Natural killer cell (primary cell): ENCODE measurements at regions not wholly inside any gene's neighbourhood (a gene's known extent, or its start where the extent isn't known, plus 50 kb on each side); places are given as distances from the start of the nearest gene placed in this dataset.

Experiments used
- ATAC-seq, 3 donors: fragments of 150-1000 bp in 2 of 3; fragments of 200-7000 bp in 1 of 3; cut with Tn5 transposase; 1 replicate in 1 of 3; 2 replicates in 2 of 3; pipeline ENCODE4 v1.10.0; 2021; ENCODE audit warnings: mild to moderate bottlenecking in 2 of 3, moderate library complexity in 2 of 3
- DNase-seq, 2 donors: peaks; one replicate each; pipeline versions ENCODE4 v3.0.0 to v3.0.0-alpha.2; 2013 to 2021; ENCODE audit warnings: mixed read lengths in 1 of 2
- H3K27ac ChIP-seq: one replicate; pipeline ENCODE4 v1.5.1; 2013; ENCODE audit warnings: mild to moderate bottlenecking, low read length
- H3K27me3 ChIP-seq: one replicate; pipeline ENCODE4 v1.6.1; 2013; ENCODE audit warnings: low read length; ENCODE audit not compliant: control insufficient read depth, insufficient read depth
- H3K36me3 ChIP-seq: one replicate; pipeline ENCODE4 v1.6.1; 2013; ENCODE audit warnings: low read length; ENCODE audit not compliant: control insufficient read depth, insufficient read depth
- H3K4me1 ChIP-seq: one replicate; pipeline ENCODE4 v1.6.1; 2013; ENCODE audit warnings: low read length; ENCODE audit not compliant: control insufficient read depth, insufficient read depth
- H3K4me3 ChIP-seq: one replicate; pipeline ENCODE4 v1.5.1; 2013; ENCODE audit warnings: low read length
- H3K9me3 ChIP-seq: one replicate; pipeline ENCODE4 v1.6.1; 2013; ENCODE audit warnings: low read length; ENCODE audit not compliant: control insufficient read depth, insufficient read depth
- H3K27ac Mint-ChIP-seq, 2 donors: one replicate each; pipeline ENCODE4 v1.8.0; 2022; ENCODE audit warnings: mild to moderate bottlenecking in 2 of 2, mixed read lengths in 2 of 2, moderate library complexity in 1 of 2
- H3K27me3 Mint-ChIP-seq, 2 donors: one replicate each; pipeline ENCODE4 v1.8.0; 2022; ENCODE audit warnings: low read depth in 2 of 2, mixed read lengths in 2 of 2
- H3K36me3 Mint-ChIP-seq: one replicate; pipeline ENCODE4 v1.8.0; 2022; ENCODE audit warnings: mixed read lengths
- H3K4me1 Mint-ChIP-seq, 2 donors: one replicate each; pipeline ENCODE4 v1.8.0; 2022; ENCODE audit warnings: mixed read lengths in 2 of 2
- H3K4me3 Mint-ChIP-seq: one replicate; pipeline ENCODE4 v1.8.0; 2022; ENCODE audit warnings: mild to moderate bottlenecking, moderate library complexity, mixed read lengths
- H3K9me3 Mint-ChIP-seq, 2 donors: one replicate each; pipeline ENCODE4 v1.8.0; 2022; ENCODE audit warnings: mixed read lengths in 2 of 2
- CTCF ChIP-seq: fragments of 200-600 bp; IDR thresholded peaks from one replicate; pipeline ENCODE4 v1.8.0; 2022; ENCODE audit warnings: antibody characterized with exemption
- WGBS: methylation state at CpG from one replicate; pipeline ENCODE4 v1.1.7; 2013; ENCODE audit warnings: missing lambda C conversion rate; ENCODE audit not compliant: insufficient coverage; 5-methylcytosine and 5-hydroxymethylcytosine counted together
- intact Hi-C: fragments of 100-400 bp; cut with micrococcal nuclease; formaldehyde crosslinking; loops from one replicate; pipeline ENCODE4 v1.14.2; 2022

GRCh38 chr3:152205097-152205593 is 63.6 kb upstream of the MBNL1 start:
- no peaks in the 10 kb centered on the region for H3K27me3 Mint-ChIP-seq
- no peaks in the 10 kb centered on the region for H3K36me3 Mint-ChIP-seq
- peak overlapping the region; percentile 76 for H3K4me3 Mint-ChIP-seq
- WGBS, result no CpG with 5 or more reads among the region's 3 CpGs
- H3K4me1 Mint-ChIP-seq, result peaks cover 42 to 49% of the 10 kb centered on the region in 2 donors
- no peaks in the 10 kb centered on the region for H3K27me3 ChIP-seq
- TF ChIP-seq CTCF, result no peak
- H3K4me1 ChIP-seq, result peaks cover 17% of the 10 kb centered on the region
- no peaks in the 10 kb centered on the region for H3K9me3 Mint-ChIP-seq
- H3K9me3 ChIP-seq, result no peaks in the 10 kb centered on the region
- H3K27ac Mint-ChIP-seq, result peak overlapping the region; percentile 94 to 95
- DNase-seq (peak in 1 of 2 donors; percentile 60), ATAC-seq (peak; percentile 42 to 80 (median 59))
- peak overlapping the region; percentile 83 for H3K27ac ChIP-seq
- H3K36me3 ChIP-seq, result no peaks in the 10 kb centered on the region
- intact Hi-C loops, result no loop called here
- peak overlapping the region; percentile 51 for H3K4me3 ChIP-seq

- Mint-ChIP-seq H3K27me3 (no peaks in the 10 kb centered on the region), H3K4me3 (no peak overlapping the region), H3K36me3 (no peaks in the 10 kb centered on the region), H3K27ac (peak overlapping the region in 1 of 2 donors; percentile 95), H3K9me3 (no peaks in the 10 kb centered on the region), H3K4me1 (peaks cover 31 to 39% of the 10 kb centered on the region in 2 donors)
- Histone ChIP-seq H3K4me3 (no peak overlapping the region), H3K27ac (no peak overlapping the region), H3K36me3 (no peaks in the 10 kb centered on the region), H3K27me3 (no peaks in the 10 kb centered on the region), H3K4me1 (peaks cover 13% of the 10 kb centered on the region), H3K9me3 (no peaks in the 10 kb centered on the region)
- ATAC-seq, result no peak
- no peak for DNase-seq
- intact Hi-C loops, result no loop called here
- WGBS, result 94% methylated on average over 3 of the region's 3 CpGs
- TF ChIP-seq CTCF, result no peak
Measured at GRCh38 chr3:152206243-152206760, 62.4 kb upstream of the MBNL1 start.

- no peaks in the 10 kb centered on the region for H3K36me3 ChIP-seq
- Mint-ChIP-seq H3K4me1 (peaks cover 15 to 23% of the 10 kb centered on the region in 2 donors), H3K4me3 (no peak overlapping the region), H3K27me3 (no peaks in the 10 kb centered on the region), H3K9me3 (no peaks in the 10 kb centered on the region), H3K36me3 (no peaks in the 10 kb centered on the region), H3K27ac (no peak overlapping the region)
- no peak for TF ChIP-seq CTCF
- intact Hi-C loops, result no loop called here
- no peak overlapping the region for H3K4me3 ChIP-seq
- H3K4me1 ChIP-seq, result peaks cover 13% of the 10 kb centered on the region
- DNase-seq (no peak), ATAC-seq (no peak)
- no peaks in the 10 kb centered on the region for H3K9me3 ChIP-seq
- no peaks in the 10 kb centered on the region for H3K27me3 ChIP-seq
- WGBS, result 100% methylated on average over 1 of the region's 2 CpGs
- H3K27ac ChIP-seq, result no peak overlapping the region
Measured at GRCh38 chr3:152208439-152208838, 60.3 kb upstream of the MBNL1 start.

GRCh38 chr3:152209060-152209459 is 59.7 kb upstream of the MBNL1 start:
- ATAC-seq (no peak), DNase-seq (no peak)
- no peak for TF ChIP-seq CTCF
- Mint-ChIP-seq H3K4me3 (no peak overlapping the region), H3K4me1 (peaks cover 12 to 20% of the 10 kb centered on the region in 2 donors), H3K9me3 (no peaks in the 10 kb centered on the region), H3K27me3 (no peaks in the 10 kb centered on the region), H3K27ac (no peak overlapping the region), H3K36me3 (no peaks in the 10 kb centered on the region)
- Histone ChIP-seq H3K4me1 (peaks cover 13% of the 10 kb centered on the region), H3K27me3 (no peaks in the 10 kb centered on the region), H3K4me3 (no peak overlapping the region), H3K9me3 (no peaks in the 10 kb centered on the region), H3K36me3 (no peaks in the 10 kb centered on the region), H3K27ac (no peak overlapping the region)
- WGBS, result no CpG with 5 or more reads among the region's 2 CpGs
- intact Hi-C loops, result no loop called here
